ENCODE measurements at regions not wholly inside any gene's neighbourhood (a gene's known extent, or its start where the extent isn't known, plus 50 kb on each side); places are given as distances from the start of the nearest gene placed in this dataset.

DNA sequence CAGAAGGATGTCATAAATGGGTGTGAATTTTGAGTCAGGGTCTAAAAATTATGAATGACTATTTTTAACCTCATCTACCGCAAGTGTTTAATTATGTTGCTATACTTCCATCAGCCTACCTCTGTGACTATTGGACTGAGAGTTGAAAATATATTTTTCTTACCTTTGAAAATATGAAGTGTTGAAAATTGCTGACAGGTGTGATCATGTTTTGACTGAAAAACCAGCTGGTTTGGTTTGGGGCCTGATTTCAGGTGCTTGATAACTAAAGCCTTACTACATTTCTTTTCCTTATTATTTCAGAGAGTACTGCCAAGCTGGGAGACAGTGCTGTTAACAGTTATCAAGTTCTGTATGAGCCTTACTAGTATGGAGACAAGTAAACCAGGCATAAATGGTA lies 107.2 kb upstream of the DUSP10 start:
- TF ChIP-seq JUND (IDR thresholded peaks at IDR 0.05; ENCODE audit: low read depth) = no peak
- no peak for DNase-seq (ENCODE audit: low read depth in 1 of 2, low spot score in 1 of 2)
- in situ Hi-C loops (cut with HindIII; ENCODE audit: low pct_unique_long_range_greater_than_20kb, low sequenced_read_pairs) = no loop called here

- in situ Hi-C loops (cut with HindIII; ENCODE audit: low pct_unique_long_range_greater_than_20kb, low sequenced_read_pairs) = no loop called here
Measured at GRCh38 chr1:221847676-221848075, 105.8 kb upstream of the DUSP10 start.

DNA sequence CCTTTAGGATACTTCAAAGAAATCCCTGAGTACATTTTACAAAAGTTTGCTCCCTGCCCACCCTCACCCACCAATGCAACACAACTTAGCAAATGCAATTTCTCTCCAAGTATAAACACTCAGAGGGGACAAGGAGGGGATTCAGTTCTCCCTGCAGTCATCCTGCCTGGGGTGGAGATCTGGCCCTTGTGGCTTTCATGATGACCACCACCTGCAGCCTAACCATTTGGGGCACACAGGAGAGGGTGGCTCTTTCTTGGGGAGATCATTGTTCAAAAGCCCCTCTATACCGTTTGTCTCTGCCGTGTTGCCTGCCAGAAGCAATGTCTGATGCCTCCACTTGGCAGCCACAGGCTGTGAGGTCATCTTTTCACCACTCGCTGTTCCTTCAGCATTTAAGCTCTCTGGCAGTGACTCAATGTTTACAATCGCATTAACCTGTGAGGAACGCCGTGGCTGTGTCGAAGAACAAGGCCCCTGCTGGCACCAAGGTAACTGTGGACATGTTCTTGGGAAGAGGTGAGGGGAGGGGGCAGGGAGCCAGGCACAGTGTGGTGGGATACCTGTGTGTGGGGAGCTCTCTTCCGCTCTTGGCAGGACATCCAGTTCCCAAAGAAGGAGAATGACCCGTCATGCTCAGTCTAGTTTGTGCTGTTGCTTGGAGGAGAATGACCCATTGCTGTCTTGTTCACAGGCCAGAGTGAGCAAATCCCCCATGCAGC lies 103.9 kb upstream of the DUSP10 start:
- no peak for TF ChIP-seq JUND (IDR thresholded peaks at IDR 0.05; ENCODE audit: low read depth)
- peak in 1 of 2 experiments; percentile 37 for DNase-seq (ENCODE audit: low read depth in 1 of 2, low spot score in 1 of 2)
- in situ Hi-C loops (cut with HindIII; ENCODE audit: low pct_unique_long_range_greater_than_20kb, low sequenced_read_pairs) = no loop called here

More at GRCh38 chr1:221847676-221848075, 105.8 kb upstream of the DUSP10 start:
- no peak for DNase-seq (ENCODE audit: low read depth in 1 of 2, low spot score in 1 of 2)
- TF ChIP-seq JUND (IDR thresholded peaks at IDR 0.05; ENCODE audit: low read depth) = no peak

DNA sequence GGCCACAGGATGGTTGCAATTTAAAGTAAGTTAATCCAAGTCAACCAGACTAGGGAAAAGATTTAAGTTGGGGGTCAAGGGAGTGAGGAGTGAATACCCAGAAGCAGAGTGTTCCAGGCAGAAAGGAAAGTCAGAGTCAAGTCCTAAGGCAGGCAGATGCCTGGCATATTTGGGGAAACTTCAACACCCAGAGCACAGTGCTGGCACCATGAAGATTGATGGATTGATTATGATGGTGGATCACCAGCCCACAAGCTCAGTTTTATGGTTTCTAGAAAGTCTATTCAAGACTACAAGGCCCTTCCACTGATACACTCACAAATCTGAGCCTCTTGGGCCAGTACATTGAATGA lies 100.1 kb upstream of the DUSP10 start:
- DNase-seq (ENCODE audit: low read depth in 1 of 2, low spot score in 1 of 2) = no peak
- in situ Hi-C loops (cut with HindIII; ENCODE audit: low pct_unique_long_range_greater_than_20kb, low sequenced_read_pairs) = no loop called here
- no peak for TF ChIP-seq JUND (IDR thresholded peaks at IDR 0.05; ENCODE audit: low read depth)

DNA sequence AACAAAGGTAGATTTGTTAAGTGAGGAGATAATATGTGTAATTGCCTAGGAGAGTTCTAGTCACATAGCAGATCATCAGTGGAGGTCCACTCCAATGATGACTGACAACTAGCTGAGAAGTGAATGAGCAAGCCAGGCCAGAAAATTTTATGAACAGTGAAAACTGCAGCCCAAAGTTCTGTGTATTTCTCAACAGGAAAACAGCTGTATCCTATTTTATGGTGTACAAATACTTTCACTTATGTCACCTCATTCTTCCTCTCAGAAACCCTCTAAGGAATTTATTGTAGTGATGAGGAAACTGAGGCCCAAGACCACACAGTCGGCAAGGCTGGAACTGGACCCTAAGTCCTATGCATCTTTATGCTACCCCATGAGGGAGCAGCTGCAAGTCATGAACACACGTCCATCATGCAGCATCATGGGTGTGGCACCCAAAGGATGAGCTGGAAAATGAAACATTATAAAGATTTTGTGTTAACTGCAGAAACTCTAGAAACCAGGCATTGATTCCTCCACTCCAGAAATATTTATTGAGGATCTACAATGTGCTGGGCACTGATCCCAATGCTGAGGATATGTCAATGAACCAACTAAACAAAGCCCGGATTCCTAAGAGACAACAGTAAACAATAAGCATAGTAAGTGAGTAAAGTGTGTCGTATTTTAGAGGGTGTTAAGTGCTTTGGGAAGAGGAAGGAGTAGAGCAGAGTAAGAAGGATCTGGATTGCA lies 99.5 kb upstream of the DUSP10 start:
- DNase-seq (ENCODE audit: low read depth in 1 of 2, low spot score in 1 of 2) = no peak
- TF ChIP-seq JUND (IDR thresholded peaks at IDR 0.05; ENCODE audit: low read depth) = no peak
- in situ Hi-C loops (cut with HindIII; ENCODE audit: low pct_unique_long_range_greater_than_20kb, low sequenced_read_pairs) = no loop called here

- in situ Hi-C loops (cut with HindIII; ENCODE audit: low pct_unique_long_range_greater_than_20kb, low sequenced_read_pairs) = no loop called here
- no peak for TF ChIP-seq JUND (IDR thresholded peaks at IDR 0.05; ENCODE audit: low read depth)
- no peak for DNase-seq (ENCODE audit: low read depth in 1 of 2, low spot score in 1 of 2)
Measured at GRCh38 chr1:221840511-221841243, 98.8 kb upstream of the DUSP10 start.

DNA sequence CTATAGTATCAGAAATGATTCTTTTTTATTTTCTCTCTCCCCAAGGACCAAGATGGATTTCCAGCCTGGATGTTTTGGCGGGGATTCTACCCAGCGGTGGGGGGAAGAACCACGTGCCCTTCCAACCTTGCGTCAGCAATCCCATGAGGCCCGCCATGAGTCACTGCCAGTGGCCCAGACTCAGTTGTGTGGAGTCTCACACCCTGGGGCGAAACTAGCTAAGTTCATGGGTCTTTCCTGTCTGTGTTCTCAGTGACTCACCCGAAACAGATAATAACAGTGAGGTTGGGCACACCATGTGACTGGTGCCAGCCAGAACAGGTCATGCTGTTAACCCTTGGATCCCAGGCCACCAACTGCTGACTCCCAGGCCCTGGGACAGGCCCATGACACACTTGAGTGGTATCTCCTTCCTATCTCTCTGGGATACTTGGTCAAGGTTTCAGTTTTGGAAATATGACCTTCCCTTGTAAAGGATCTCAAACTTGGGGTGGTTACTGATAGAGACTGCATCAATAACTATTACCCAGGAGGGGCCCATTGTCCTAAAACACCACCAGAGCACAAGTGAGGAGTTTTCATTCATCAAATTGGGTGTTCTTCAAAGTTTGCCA lies 98.0 kb upstream of the DUSP10 start:
- no peak for TF ChIP-seq JUND (IDR thresholded peaks at IDR 0.05; ENCODE audit: low read depth)
- no peak for DNase-seq (ENCODE audit: low read depth in 1 of 2, low spot score in 1 of 2)
- in situ Hi-C loops (cut with HindIII; ENCODE audit: low pct_unique_long_range_greater_than_20kb, low sequenced_read_pairs) = no loop called here

DNA sequence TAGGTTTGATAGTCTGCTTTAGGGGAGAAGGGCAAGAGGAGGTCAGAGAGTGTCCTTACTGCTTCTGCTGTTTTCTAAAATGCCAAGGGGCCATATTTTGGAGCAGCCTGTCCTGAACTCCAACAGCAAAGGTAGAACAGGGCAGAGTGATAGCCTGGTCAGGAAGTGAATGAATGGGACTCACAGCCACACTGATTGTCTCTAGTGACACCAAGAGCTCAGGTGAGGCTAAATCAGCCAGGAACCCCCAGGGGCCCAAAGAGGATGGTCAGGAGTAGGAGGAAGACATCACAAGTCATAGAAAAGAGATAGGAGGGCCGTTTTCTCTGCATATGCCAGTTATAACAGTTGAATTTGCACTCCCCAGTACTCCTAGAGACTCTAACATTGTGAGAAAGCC lies 97.4 kb upstream of the DUSP10 start:
- no peak for DNase-seq (ENCODE audit: low read depth in 1 of 2, low spot score in 1 of 2)
- in situ Hi-C loops (cut with HindIII; ENCODE audit: low pct_unique_long_range_greater_than_20kb, low sequenced_read_pairs) = no loop called here
- TF ChIP-seq JUND (IDR thresholded peaks at IDR 0.05; ENCODE audit: low read depth) = no peak

- in situ Hi-C loops (cut with HindIII; ENCODE audit: low pct_unique_long_range_greater_than_20kb, low sequenced_read_pairs) = no loop called here
- no peak for DNase-seq (ENCODE audit: low read depth in 1 of 2, low spot score in 1 of 2)
- TF ChIP-seq JUND (IDR thresholded peaks at IDR 0.05; ENCODE audit: low read depth) = no peak
Measured at GRCh38 chr1:221837896-221838295, 96.0 kb upstream of the DUSP10 start.

DNA sequence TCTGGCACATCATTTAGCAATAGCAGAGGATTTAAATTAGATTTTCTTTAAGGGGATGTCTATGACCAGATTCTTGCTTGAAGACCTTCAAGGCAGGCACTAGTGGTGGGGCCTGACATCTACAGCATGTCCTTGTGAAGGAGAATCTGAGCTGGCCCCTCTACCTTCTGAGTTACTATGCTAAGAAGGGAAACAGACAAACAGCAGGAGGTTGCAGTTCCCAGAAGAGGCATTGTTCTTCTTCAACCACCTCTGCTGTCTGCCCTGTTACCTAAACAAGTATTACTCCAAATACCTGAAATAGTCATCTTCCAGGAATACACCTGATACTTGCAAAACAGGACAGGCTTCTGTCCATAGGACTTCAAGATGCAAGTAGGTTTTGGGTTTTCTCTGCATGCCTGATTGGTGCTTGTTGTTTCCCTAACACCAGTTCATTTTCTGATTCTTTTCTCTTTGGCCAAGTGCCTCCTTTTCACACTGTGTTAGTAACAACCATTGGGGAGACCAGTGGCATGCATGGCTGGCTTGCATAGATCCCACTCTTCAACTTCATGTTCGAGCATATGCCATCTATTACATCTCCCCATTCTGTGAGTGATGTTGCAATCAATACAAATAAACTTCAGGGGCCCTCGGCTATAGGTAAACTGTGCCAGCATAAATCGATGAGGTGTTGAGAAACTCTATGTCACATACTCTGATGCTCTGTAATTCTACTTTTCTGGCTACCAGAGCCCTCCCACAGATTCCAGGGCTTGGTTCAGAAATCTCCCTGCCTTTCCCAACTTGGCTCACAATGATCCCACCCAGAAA lies 93.0 kb upstream of the DUSP10 start:
- no peak for DNase-seq (ENCODE audit: low read depth in 1 of 2, low spot score in 1 of 2)
- in situ Hi-C loops (cut with HindIII; ENCODE audit: low pct_unique_long_range_greater_than_20kb, low sequenced_read_pairs) = no loop called here
- TF ChIP-seq JUND (IDR thresholded peaks at IDR 0.05; ENCODE audit: low read depth) = no peak

DNA sequence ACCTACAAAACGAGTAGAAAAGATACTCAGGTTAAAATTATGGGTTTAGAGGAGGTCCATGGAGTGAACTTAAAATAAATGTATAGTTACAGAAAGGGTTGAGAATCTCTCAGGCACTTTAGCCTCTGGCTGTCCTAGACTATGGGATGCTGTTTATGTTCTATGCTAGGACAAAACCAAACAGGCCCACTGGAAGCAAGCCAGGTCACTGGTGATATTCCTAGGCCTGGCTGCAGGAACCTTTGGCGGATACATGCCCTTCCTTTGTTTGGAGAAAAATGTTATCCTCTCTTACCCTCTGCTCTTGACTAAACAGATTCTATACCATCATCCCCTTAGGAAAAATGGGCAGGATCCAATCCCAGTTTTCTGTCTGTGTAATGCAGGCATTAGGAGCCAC lies 90.7 kb upstream of the DUSP10 start:
- in situ Hi-C loops (cut with HindIII; ENCODE audit: low pct_unique_long_range_greater_than_20kb, low sequenced_read_pairs) = no loop called here
- DNase-seq (ENCODE audit: low read depth in 1 of 2, low spot score in 1 of 2) = no peak
- TF ChIP-seq JUND (IDR thresholded peaks at IDR 0.05; ENCODE audit: low read depth) = no peak

DNA sequence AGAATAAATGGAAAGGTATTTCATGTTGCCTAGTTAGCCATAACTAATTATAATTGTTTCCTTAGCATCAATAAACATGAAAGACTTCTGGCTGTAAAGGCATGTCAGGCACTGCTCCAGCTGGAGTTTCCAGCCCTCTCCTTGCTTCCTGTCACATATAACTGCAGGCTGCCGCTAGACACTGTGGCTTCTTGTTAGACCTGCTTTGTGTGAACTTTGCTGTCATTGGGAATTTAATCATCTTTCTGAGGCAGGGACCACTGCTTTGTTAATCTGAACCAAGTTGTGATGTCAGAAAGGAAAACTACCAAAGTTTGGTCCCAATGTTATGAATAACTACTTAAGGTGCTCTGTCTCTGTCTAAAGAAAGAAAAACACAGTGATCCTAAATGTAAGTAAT lies 90.3 kb upstream of the DUSP10 start:
- TF ChIP-seq JUND (IDR thresholded peaks at IDR 0.05; ENCODE audit: low read depth) = no peak
- DNase-seq (ENCODE audit: low read depth in 1 of 2, low spot score in 1 of 2) = no peak
- in situ Hi-C loops (cut with HindIII; ENCODE audit: low pct_unique_long_range_greater_than_20kb, low sequenced_read_pairs) = no loop called here

Data from T47D (cell line).